ENCODE measurements at regions not wholly inside any gene's neighbourhood (a gene's known extent, or its start where the extent isn't known, plus 50 kb on each side); places are given as distances from the start of the nearest gene placed in this dataset.
"Not testable (repeated sequence)": the region's sequence is repeated elsewhere in the genome, so short reads cannot be mapped to it uniquely, and the experiment has no call there.

DNA sequence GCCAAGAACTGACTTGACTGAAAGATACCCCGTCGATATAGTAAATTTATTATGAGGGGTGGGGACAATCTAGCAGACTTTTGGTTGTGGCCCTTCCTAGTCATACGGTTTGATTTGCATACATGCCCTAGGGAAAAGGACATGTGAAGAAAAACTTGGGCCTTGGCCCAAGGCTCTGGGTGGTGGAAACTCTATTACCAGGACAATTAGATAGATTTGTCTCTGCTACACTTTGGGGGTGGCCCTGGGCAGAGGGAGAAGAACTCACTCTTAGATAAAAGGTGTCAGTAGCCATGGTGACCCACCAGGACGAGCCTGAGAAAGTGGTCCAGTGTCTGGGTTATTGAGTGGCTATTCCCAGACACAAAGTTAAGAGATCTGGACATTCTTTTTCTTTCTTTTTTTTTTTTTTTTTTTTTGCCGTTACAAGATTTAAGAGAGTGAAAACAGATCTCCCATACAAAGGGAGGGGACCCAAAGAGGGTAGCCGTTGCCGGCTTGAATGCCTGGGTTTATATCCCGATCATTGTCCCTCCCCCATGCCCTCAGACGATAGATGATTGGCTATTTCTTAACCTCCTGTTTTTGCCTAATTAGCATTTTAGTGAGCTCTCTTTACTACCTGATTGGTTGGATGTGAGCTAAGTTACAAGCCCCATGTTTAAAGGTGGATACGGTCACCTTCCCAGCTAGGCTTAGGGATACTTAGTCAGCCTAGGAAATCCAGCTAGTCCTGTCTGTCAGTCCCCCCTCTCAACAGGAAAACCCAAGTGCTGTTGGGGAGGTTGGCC, 96.4 kb upstream of the SMAD3 start:
- no peak for DNase-seq

DNA sequence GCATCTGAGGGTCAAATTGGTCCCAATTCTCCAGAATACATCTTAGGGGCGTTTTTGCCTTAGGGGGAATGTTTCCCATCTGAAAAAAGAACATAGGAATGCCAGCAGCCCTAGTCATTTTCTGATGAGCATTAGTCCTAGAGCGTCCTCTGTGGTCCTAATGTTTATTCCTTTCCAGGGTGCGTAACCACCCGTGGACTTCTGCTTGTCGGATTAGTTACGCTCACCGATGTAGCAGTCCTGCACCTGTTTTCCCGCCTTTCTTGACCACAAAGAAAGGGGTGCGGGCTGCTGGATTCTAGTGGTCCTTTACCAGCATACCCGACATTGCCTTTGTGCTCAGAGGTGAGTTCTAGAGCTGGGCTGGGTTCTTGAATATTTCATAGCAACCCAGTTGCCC, 91.3 kb upstream of the SMAD3 start:
- DNase-seq: not testable (repeated sequence)

DNA sequence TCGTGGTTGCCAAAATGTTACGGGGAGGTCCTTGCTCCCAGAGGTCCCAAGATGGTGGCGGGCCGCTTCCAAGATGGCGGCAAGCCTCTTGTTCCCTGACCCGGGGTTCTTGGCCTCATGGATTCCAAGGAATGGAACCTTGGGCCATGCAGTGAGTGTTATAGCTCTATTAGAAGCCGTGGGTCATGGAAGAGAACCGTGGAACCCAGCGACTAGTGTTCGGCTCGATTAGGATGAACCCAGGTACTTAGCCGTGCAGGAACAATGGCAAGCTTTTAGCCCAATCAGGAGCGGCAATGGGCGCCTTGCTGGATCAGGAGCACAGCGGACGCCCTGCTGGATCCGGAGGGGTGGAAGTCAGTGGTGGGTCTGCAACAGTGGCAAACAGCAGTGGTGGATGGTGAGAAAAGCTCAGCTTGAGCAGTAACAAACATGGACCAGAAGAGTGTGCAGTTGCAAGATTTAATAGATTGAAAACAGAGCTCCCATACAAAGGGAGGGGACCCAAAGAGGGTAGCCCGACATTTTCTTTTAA, 89.2 kb upstream of the SMAD3 start:
- DNase-seq: not testable (repeated sequence)

DNA sequence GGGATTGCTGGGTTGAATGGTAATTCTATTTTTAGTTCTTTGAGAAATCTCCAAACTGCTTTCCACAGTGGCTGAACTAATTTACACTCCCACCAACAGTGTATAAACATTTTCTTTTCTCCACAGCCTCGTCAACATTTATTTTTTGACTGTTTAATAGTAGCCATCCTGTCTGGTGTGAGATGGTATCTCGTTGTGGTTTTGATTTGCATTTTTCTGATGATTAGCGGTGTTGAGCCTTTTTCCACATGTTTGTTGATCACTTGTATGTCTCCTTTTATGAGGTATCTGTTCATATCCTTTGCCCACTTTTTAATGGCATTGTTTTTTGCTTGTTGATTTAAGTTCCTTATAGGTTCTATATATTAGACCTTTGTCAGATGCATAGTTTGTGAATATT, 85.1 kb upstream of the SMAD3 start:
- not testable (repeated sequence) for DNase-seq

DNA sequence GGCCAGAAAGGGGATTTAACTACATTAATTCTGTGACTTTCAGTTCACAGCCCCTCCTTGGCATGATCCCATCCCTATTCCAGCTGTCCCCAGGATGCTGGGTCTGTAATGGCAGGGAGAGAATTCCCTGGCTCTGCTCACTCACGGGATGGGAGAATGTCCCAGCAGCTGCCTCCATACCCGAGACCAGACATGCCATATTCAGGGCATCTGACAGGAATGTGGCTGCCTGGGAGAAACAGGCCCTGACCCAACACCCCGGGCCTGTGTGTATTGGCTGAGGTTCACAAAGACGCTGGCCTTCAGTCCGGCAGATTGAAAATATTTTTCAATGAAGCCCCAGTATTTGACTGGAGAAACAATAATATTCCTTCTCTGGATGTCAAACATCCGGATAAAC, 83.6 kb upstream of the SMAD3 start:
- DNase-seq: no peak

GRCh38 chr15:66982250-66982649, 83.2 kb upstream of the SMAD3 start:
- DNase-seq: no peak

GRCh38 chr15:66982816-66983215, 82.6 kb upstream of the SMAD3 start:
- no peak for DNase-seq

DNA sequence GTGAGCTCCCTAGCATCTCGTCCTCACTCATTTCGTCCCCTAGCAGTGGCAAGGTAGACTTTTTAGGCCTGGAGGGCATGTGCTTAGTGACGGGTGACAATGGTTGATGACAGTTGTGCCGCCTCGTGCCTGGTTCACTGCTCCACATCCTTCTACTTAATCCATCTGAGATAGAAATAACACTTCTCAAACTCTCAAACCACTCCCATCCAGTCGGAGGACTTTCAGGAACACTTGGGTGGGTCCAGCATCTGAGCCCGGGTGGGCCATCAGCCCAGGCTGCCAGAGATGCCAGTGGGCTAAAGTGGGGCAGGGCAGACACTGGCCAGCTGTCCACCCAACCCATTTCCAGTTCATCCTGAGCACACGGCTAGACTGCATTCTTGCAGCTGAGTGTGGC, 79.7 kb upstream of the SMAD3 start:
- DNase-seq: no peak

DNA sequence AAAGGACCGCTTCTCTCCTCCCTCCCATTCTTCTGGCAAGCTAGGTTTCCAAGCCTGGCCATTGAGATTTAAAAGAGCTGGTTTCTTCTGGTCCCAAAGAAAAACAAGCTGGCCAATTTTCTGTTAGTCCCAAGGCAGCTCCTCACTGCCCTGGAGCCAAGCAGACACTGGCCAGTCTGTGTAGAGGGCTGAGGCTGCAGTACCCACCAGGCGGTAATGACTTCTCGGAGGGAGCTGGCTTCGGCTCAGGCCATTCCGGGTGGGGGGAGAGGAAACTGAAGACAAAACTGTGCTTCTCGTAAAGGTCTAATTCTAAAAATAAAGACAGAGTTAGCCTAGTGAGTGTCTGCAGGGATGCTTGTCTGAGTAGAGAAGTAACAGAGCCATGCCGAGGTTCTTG, 78.5 kb upstream of the SMAD3 start:
- DNase-seq: no peak

DNA sequence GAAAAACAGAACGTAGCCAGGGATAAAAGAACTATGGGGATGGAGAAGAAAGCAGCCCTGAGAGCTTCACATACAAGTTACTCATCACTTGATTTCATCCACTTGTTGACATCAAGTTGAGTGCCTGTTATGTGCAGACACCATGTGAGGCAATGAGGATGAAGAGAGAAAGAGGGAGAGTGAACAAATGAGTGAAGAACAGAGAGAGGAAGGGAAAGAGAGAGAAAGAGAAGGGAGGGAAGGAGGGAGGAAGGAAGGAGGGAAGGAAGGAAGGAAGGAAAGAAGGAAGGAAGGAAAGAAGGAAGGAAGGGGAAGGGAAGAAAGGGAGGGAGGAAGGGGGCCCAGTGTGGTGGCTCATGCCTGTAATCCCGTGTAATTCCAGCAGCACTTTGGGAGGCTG, 72.3 kb upstream of the SMAD3 start:
- no peak for DNase-seq

- DNase-seq: no peak
Measured at GRCh38 chr15:66993874-66994696, 71.3 kb upstream of the SMAD3 start.

DNA sequence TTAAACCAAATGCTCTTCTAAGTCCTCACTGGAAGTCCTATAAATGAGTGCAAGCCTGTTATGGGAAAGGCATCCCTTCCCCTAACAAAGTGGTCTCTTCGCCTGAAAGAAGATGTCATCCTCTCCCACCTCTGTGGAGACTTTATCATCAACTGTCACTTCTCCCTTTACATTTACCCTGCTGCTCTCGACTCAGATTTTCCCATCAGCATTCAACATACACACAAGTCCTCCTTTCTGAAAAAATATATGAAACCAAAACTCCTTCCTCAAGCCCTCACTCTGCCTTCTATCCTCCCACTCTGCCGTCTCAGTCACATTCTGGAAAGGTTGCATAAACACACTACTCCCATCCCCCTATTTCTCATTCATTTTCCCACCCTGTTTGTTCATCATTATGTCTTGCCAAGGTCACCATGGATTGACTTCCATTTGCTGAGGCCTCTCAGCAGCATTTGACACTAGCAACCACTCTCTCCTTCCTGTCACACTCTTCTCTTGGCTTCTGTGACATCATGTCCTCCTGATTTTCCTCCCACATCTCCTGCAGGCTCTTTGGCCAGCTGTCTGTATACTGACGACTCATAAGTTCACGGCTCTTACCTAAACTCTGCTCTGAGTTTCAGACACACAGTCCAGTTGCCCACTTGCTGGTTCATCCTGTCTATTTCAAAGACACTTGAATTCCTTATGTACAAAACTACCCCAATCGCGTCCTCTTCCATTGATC, 70.3 kb upstream of the SMAD3 start:
- DNase-seq: no peak

- DNase-seq: no peak
Measured at GRCh38 chr15:66996094-66996493, 69.3 kb upstream of the SMAD3 start.

DNA sequence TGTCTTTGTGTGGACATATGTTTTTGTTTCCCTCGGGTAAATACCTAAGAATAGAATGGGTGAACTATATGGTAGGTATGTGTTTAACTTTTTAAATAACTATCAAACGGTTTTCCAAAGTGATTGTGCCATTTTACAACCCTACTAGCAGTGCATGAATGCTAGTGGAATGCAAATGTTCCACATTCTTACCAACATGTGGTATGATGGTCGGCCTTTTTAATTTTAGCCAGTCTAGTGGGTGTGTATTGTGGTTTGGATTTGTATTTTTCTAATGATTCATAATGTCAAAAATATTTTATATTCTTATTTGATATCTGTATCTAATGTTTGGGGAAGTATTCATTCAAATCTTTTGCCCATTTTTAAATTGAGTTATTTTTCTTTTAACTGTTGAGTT, 68.2 kb upstream of the SMAD3 start:
- no peak for DNase-seq

DNA sequence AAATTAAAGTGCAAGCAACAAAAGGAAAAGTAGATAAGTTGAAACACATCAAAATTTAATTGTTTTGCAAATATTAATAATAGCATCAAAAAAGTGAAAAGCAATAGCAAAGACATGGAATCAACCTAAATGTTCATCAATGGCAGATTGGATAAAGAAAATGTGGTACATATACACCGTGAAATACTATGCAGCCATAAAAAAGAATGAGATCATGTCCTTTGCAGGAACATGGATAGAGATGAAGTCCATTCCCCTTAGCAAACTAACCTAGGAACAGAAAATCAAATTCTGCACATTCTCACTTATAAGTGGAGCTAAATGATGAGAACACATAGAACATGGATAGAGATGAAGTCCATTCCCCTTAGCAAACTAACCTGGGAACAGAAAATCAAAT, 67.2 kb upstream of the SMAD3 start:
- DNase-seq: not testable (repeated sequence)

- DNase-seq: no peak
Measured at GRCh38 chr15:66999046-66999968, 66.1 kb upstream of the SMAD3 start.

DNA sequence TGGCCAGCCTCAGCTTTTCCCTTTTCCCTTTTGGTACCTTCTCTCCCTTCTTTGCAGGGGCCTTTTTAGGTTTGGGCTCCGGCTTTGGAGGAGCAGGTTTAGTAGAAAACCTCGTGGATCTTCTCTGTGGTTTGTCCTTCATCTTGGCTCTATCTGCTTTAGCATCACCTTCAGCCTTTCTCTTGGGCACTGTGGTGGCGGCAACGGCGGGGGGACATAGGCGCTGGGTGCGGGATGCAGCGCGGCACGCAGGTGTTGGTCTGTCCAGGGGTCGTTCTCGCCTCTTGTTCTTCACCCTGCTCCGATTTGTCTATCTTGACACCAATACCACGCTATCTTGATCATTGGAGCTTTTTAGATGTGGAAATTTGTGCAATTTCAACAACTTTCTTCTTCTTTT, 64.5 kb upstream of the SMAD3 start:
- DNase-seq: no peak

DNA sequence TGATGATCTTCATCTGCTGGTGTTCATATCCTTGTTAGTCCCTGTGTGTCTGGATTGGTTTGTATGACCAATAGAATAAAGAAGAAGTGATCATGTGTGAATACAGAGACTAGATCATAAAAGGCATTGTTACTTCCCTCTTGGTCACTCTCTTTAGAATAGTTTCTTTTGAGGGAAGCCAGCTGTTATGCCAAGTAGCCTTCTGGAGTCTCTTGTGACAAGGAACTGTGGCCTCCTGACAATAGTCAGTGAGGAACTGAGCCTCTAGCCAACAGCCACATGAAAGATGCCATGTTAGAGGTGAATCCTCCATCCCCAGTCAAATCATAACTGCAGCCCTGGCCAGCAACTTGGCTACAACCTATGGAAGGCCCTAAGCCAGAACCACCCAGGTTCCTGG, 63.0 kb upstream of the SMAD3 start:
- no peak for DNase-seq

DNA sequence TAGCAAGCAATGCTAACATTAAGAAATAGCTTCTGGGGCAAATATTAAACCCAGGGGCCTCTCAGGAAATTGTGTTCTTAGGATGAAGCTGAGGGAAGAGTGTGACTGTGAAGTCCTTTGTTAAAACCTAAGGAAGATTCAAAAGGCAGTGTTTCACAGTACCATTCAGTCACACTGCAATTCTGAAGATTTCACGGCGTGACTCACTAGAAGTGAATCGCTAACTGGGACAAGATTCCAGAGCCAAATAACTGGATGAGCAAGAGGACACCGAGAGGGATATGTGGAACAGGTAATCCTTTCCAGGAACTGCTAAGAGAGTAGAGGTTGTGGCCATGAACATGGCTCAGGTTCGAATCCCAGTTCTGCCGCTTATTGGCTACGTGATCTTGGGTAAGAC, 61.8 kb upstream of the SMAD3 start:
- no peak for DNase-seq

GRCh38 chr15:67004142-67004541, 61.3 kb upstream of the SMAD3 start:
- no peak for DNase-seq

- DNase-seq: no peak
Measured at GRCh38 chr15:67005294-67005996, 60.0 kb upstream of the SMAD3 start.

Measured in NCI-H2081 (cell line).